ENCODE measurements at regions not wholly inside any gene's neighbourhood (a gene's known extent, or its start where the extent isn't known, plus 50 kb on each side); places are given as distances from the start of the nearest gene placed in this dataset.

DNA sequence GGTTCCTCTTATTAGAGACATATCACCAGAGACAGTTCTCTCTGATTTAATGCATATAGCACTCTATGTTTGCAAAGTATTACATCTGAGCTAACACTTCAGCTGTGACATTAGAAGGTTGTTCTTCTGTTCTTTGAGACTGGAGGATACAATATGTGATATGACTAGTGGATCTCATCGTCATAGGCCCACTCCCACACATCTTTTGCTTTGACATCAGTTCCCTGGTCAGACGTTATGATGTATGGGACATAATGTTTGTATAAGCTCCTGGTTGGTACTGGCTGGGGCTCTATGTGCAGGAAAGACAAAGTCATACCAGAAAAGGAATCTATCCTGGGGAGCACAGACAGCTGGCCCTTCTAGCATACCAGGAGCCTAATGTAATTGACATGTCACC is 57.7 kb upstream of the MAML3 start:
- no peak for DNase-seq

DNA sequence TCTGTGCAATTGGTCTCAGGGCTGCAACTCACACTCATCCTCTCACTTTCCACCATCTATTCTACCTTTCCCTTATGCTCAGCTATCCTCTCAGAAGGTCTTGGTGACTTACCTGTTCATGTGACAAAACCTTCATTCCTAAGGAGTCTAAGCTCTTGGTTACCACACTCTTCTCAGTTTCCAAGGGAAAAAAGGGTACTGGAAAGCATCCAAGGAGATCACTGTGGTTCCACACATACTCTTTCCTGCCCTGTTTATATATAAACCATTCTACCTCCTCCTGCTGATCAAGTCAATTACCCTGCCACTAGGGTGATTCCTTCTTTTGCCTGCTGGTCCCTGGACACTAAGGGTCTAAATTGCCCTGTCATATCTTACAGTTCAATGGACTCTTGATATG is 57.2 kb upstream of the MAML3 start:
- no peak for DNase-seq

DNA sequence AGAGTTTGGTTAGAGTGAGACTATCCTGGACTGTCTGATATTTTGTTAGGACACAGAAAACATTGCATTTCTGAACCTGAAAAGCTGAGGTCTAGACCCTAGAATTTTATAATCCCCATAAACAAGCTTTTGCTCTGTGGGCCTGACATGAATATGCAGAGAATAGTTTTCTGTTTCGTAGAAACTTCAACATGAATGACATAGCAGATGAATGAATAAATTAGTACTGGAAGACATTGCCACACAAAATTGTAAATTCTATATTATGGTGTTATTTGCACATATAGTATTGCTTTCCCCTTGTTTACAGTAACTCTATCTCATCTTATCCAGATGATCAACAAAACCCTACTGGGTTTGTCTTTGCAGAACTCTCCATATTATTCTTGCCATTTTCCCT is 54.9 kb upstream of the MAML3 start:
- no peak for DNase-seq

Measured in dermis blood vessel endothelial cell (primary cell).